HG03025 (cell line): ENCODE measurements at regions not wholly inside any gene's neighbourhood (a gene's known extent, or its start where the extent isn't known, plus 50 kb on each side); places are given as distances from the start of the nearest gene placed in this dataset.

Experiments used
- ATAC-seq: cut with Tn5 transposase; IDR thresholded peaks from one replicate; pipeline ENCODE4 v1.9.1; 2021; ENCODE audit warnings: mild to moderate bottlenecking, moderate library complexity; ENCODE audit not compliant: unreplicated experiment, low FRiP score

- ATAC-seq = no peak
Measured at GRCh38 chr9:81224166-81225081, 464.9 kb downstream of the TLE1 start.

GRCh38 chr9:81214975-81215374 is 474.4 kb downstream of the TLE1 start:
- no peak for ATAC-seq

GRCh38 chr9:81213456-81213855 is 475.9 kb downstream of the TLE1 start:
- no peak for ATAC-seq

- no peak for ATAC-seq
Measured at GRCh38 chr9:81211741-81212140, 477.6 kb downstream of the TLE1 start.

GRCh38 chr9:81207651-81208050 is 481.7 kb downstream of the TLE1 start:
- no peak for ATAC-seq

- ATAC-seq = no peak
Measured at GRCh38 chr9:81202292-81202691, 487.1 kb downstream of the TLE1 start.

GRCh38 chr9:81195206-81195605 is 494.1 kb downstream of the TLE1 start:
- no peak for ATAC-seq

GRCh38 chr9:81193362-81194339 is 495.7 kb downstream of the TLE1 start:
- ATAC-seq = no peak

GRCh38 chr9:81191222-81191621 is 498.1 kb downstream of the TLE1 start:
- ATAC-seq = no peak

GRCh38 chr9:81190659-81191058 is 498.7 kb downstream of the TLE1 start:
- no peak for ATAC-seq

- no peak for ATAC-seq
Measured at GRCh38 chr9:81183761-81184160, 505.6 kb downstream of the TLE1 start.

- ATAC-seq = no peak
Measured at GRCh38 chr9:81182431-81182830, 506.9 kb downstream of the TLE1 start.

GRCh38 chr9:81174023-81174422 is 515.3 kb downstream of the TLE1 start:
- ATAC-seq = no peak

- no peak for ATAC-seq
Measured at GRCh38 chr9:81171689-81172088, 517.7 kb downstream of the TLE1 start.

- ATAC-seq = no peak
Measured at GRCh38 chr9:81162361-81162760, 527.0 kb downstream of the TLE1 start.

GRCh38 chr9:81156381-81156780 is 533.0 kb downstream of the TLE1 start:
- no peak for ATAC-seq

- no peak for ATAC-seq
Measured at GRCh38 chr9:81150016-81150625, 539.2 kb downstream of the TLE1 start.

GRCh38 chr9:81146684-81147337 is 542.5 kb downstream of the TLE1 start:
- ATAC-seq = no peak

- no peak for ATAC-seq
Measured at GRCh38 chr9:81146241-81146640, 543.1 kb downstream of the TLE1 start.

GRCh38 chr9:81145331-81145963 is 543.9 kb downstream of the TLE1 start:
- ATAC-seq = no peak
